Iris pigment epithelial cell (primary cell): ENCODE measurements at regions not wholly inside any gene's neighbourhood (a gene's known extent, or its start where the extent isn't known, plus 50 kb on each side); places are given as distances from the start of the nearest gene placed in this dataset.
A peak's percentile ranks its signal among the peaks of the same experiment; 100 is the strongest.
"Not testable (repeated sequence)": the region's sequence is repeated elsewhere in the genome, so short reads cannot be mapped to it uniquely, and the experiment has no call there.

Experiments used
- DNase-seq: peaks from one replicate; pipeline ENCODE4 v3.0.0-alpha.2; 2011; ENCODE audit warnings: low read depth

DNA sequence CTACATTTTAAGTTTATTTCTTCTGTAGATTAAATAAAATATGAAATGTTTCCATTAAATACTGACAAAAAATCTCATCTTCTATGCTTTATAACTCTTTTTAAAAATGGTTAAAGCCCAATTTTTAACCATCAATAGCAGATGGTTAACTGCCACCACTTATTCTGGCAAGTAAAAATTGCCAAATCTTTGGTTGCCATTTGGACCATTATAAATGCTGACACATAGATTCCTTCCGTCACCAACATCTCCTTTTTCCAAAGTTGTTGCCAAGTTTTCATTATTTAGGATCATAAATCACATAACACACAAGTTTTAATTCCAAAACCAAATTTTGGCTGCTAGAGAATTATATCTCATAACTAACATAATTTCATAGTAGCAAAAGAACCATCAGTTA lies 1614.3 kb downstream of the REEP3 start:
- DNase-seq = no peak

DNA sequence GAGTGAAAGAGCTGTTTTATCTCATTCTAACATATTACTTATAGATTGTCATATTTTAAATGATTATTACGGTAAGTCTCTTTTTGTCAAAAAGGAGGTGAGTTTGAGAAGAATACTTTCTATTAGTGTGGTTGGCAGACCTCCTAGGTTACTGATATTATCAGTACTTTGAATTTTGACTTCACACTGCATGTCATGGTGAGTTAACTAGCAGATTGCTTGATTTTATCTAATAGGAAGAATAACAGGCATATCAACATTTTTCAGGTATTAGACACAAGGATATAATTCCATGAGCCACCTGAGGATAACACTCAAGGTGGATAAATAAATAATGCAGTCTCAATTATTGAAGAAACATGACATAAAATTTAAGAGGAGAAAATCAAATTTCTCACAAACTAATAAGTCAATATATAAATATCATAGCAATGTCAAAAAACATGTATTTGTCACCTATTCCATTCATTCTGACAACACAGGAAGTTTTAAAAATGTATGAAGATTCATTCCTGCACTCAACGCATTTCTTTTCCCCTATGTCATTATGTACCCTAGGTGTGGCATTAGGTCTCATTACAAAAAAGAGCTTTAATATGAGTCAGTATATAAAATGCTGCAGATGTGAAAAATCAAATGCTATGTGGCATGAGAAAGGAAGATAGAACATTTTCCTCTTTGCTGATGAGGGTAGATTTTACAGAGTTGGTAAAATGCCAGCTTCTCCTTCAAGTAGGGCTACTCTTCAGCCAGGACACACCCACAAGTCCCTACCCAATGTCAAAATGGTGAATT lies 1621.6 kb downstream of the REEP3 start:
- DNase-seq = no peak

DNA sequence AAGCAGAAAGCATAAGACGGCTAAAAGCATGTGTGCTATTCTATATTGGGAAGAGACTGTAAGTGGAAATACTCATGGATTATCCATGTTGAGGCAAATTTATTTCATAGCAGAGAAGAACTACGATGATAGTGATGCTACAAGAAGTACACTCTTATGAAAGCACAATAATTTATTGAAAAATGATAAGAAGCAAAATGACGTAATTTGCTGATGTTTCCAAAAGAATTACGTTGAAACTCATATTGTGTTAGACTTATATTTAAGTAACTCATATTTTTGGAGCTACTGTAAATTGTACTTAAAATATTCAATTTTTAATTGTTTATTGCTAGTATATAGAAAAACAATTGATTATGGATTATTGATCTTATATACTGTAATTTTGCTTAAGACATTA lies 1622.5 kb downstream of the REEP3 start:
- no peak for DNase-seq

DNA sequence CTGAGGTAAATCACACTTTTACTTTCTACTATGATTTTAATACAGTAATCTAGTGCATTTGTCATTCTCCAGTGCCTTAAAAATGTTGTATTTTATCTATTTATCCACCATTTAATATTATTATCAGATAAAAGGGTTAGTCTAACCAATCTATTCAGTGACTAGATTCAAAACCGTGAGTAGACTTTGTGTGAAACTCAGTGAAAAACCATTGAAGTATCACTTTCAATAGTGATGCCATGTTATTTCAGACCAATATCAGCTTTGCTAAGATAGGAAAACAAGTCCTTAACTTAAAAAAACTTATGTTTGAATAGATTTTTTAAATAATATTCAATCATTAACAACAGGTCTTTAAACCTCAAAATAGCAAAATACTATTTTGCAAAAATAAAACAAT lies 1628.7 kb downstream of the REEP3 start:
- DNase-seq = no peak

DNA sequence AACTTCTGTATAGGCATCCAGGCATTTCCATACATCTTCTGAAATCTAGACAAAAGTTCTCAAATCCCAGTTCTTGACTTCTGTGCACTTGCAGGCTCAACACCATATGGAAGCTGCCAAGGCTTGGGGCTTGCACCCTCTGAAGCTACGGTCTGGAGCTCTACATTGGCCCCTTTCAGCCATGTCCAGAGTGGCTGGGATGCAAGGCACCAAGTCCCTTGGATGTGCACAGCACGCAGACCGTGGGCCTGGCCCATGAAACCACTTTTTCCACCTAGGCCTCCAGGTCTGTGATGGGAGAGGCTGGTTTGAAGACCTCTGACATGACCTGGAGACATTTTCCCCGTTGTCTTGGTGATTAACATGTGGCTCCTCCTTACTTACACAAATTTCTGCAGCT lies 1645.1 kb downstream of the REEP3 start:
- DNase-seq = no peak

DNA sequence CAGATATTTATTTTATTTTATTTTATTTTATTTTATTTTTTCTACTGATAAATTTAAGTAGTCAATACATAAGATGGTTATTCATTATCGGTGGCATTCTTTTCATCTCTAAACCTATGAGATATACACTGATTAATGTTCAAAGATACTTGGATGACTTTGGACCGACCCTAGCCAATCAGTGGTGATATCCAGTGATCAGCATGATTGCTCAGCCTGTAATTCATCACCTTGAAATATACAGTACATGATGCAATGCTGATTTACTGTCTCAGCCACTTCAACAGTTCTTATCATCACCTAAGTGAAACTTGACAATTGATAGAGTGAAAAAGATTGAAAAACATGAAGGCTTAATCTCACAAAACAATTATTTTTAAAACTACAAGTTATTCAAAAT lies 1651.0 kb downstream of the REEP3 start:
- no peak for DNase-seq

DNA sequence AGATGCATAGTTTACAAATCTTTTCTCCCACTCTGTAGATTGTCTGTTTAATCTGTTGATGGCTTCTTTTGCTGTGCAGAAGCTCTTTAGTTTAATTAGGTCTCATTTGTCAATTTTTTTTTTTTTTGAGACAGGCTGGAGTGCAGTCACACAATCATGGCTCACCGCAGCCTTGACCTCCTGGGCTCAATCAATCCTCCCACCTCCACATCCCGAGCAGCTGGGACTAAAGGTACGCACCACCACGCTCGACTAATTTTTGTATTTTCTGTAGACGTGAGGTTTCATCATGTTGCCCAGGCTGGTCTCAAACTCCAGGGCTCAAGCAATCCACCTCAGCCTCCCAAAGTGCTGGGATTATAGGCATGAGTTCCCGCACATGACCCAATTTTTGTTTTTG lies 1655.8 kb downstream of the REEP3 start:
- no peak for DNase-seq

DNA sequence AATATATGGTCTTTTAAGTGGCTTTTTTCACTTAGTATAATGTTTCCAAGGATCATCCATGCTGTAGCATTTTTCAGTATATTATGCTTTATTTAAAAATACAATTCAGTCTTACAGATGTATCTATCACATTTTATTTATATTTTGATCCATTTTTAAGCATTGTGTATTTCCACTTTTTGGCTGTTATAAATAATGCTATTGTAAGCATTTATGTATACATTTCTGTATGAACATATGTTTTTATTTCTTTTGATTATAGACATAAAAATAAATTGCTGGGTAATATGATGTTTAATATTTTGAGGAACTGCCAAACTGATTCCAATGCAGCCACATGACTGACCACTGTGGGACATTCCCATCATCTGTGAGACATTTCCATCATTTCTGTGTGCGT lies 1662.0 kb downstream of the REEP3 start:
- DNase-seq = no peak

DNA sequence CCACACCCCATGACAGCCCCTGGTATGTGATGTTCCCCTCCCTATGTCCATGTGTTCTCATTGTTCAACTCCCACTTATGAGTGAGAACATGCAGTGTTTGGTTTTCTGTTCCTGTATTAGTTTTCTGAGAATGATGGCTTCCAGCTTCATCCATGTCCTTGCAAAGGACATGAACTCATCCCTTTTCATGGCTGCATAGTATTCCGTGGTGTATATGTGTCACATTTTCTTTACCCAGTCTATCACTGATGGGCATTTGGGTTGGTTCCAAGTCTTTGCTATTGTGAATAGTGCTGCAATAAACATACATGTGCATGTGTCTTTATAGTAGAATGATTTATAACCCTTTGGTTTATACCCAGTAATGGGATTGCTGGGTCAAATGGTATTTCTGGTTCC lies 1665.5 kb downstream of the REEP3 start:
- not testable (repeated sequence) for DNase-seq

DNA sequence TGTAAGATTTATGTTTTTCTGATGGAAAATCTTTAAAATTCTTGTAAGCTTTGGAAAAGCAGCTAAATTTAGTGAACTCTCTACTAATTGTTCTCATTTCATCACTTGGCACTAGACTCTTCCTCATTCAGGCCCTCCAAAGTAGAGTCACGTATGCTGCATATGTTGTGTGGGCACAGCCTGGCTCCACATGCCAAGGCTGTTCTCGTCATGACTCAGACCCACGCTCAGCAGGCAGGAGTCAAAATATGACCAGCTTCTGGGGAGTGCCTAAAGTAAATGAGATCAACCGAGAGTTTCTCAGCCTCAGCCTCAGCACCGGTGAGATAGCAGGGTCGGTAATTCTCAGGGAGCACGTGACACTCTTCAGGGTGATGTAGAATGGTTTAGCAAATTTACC lies 1672.9 kb downstream of the REEP3 start:
- DNase-seq = peak; percentile 24

DNA sequence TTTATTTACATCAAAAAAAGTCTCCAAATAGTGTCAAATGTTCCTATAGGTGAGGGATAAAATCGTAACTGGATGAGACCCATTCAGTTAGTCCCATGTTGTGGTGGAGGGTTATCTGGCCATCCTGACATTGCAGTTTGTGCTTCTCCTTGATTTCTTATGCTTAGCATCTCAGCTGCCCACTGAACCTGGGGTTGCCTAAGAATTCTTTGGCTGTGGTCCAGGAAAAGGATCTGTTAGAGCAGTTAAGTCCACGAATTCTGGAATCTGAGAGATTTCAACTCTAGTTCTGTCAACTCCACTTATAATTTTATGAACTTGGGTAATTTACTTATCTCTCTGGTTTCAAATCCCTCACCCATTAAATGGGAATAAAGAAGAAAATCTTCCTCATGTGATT lies 1673.4 kb downstream of the REEP3 start:
- peak; percentile 6 for DNase-seq

DNA sequence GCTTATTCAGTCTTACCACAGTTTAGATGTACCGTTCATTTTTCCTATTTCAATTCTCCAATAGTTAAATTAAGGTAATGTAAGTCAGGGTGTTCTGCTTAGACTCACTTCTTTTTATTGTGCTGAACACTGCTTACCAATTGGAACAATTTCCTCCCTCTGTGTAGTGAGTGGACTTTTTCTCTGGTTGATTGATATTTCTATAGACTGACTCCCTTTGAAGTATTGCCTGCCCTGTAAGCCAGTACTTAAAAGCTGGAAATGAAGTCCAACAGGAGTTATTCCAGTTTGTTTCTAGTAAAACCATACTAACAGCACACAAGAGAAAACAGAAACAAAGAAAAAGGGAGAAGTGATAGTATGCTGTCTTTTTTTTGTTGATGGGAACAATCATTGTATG lies 1674.9 kb downstream of the REEP3 start:
- DNase-seq = no peak

DNA sequence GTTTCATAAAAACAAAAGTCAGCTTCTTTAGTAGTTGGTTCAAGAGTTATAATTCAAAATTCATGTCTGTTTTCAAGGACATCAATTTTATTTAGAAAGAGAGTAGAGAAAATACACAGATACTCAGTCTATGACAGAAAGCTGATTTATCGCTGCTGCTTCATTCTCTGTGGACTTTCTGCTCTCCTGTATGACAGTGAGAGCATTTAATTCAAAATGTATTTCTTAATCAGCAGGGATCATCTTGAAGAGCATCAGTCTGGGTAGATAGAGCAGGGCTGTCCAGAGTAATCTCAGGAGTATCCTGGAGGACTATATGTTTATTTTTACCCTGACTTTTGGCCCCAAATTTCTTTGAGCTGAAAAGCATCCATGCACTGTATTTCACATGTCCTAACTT lies 1676.7 kb downstream of the REEP3 start:
- no peak for DNase-seq

DNA sequence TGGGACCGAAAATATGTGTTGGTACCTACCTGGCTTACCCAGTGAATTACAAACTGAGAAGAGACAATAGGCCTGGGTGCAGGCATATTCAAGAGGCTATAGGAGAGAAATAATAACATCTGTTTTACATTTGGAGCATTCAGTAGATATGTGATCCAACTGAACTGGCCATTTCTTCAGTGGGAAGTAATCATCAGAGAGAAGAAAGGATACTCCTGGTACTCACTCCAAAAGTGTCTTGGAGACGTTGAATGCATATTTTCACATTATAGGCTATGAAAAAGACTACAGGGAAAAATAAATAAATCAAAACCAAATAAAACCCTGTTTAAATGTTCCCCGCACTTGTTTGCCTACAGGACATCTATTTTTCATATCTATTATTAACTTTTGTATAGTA lies 1680.3 kb downstream of the REEP3 start:
- DNase-seq = no peak

DNA sequence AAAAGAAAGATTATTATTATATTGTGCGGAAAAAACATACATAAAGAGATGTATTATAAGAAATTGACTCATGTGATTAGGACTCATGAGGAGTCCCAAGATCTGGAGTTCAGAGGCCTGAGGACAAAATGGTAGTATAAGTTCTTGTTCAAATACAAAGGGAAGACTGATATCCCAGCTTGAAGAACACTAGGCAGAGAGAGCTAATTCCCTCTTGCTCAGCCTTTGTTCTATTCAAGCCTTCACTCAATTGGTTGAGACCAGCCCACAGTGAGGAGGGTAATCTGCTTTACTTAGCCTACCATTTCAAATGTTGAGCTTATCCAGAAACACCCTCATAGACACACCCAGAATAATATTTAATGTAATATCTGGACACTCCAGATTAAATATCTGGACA lies 1683.8 kb downstream of the REEP3 start:
- no peak for DNase-seq

DNA sequence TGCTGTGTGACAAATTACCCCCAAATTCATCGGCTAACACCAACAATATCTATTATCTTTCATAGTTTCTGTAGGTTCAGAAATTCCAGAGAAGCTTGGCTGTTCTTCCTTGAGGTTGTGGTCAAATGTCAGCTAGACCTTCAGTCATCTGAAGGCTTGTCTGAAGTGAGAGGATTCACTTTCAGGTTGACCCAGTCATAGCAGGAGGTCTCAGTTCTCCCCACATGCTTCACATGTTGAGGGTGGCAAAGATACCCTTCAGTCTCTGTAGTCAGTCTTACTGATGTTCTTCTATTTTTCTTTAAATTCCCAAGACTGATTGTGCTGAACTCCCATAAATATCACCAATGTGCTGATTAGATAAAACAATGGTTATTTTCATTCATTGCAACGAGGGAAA lies 1692.0 kb downstream of the REEP3 start:
- DNase-seq = no peak

DNA sequence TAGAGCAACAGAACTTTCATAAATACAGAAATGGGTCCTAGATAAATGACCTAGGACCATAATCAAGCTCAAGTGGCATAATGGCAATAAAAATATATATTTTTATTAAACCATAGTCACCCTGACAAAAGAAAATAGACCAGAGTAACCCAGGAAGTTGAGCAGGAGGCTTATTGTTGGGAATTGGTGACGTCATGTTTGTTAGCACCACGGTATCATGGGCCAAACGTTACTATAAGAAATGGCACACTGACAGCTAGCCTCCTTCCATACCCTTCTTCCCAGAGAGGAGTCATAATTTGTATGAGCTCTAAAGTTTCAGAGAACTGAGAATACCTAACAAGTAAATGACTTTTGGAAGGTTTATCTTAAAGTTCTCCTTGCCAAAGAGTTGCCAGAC lies 1698.2 kb downstream of the REEP3 start:
- no peak for DNase-seq

DNA sequence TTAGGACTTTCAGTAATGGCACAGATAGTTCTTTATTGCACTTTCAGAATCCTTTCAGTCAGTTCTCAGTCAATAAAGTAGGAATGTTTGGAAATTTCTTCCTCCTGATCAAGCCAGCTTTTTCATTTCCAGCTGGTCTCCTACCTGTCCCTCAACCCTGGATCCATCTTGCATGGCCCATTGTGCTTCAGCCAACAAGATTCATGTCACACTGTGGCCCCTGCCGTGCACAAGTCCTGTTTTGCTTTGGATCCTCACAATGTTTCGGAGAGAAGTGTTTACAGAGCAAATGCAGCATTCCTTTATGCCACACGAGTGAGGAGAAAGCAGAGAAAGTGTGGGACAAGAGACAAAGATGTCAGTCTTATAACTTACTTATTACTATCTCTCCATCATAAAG lies 1694.7 kb upstream of the LRRTM3 start:
- no peak for DNase-seq

DNA sequence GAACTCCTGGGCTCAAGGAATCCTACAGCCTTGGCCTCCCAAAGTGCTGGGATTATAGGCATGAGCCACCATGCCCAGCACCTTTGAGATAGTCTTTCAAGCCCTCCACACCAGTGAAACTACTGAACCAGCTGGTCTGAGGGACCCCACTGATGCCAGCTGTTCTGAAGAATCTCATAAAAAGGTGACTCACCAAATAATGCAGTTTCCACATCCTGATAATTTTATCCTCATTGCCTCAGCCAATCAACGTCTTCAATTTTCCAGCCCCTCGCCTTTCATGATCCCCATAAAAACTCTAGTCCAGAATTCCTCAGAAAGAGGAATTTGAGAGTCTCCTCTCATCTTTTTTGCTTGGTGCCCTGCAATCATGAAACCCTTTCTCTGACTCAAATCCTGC lies 1691.6 kb upstream of the LRRTM3 start:
- no peak for DNase-seq

DNA sequence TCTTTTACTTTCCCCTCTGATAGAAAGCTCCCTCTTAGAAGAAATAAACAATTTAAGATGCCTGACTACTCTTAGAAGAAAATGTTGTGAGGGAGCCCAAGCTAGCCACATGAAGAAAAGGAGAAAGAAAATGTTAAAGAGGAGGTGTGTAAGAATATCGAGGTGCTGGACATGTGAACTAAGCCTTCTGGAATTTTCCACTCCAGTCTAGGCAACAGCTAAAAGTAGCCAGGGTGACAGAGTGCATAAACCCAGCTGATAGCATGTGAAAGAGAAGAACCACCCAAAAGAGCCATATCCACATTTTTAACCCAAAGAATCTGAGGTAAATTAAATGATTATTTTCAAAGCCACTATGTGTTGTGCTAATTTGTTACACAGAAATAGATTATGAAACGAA lies 1690.6 kb upstream of the LRRTM3 start:
- no peak for DNase-seq

DNA sequence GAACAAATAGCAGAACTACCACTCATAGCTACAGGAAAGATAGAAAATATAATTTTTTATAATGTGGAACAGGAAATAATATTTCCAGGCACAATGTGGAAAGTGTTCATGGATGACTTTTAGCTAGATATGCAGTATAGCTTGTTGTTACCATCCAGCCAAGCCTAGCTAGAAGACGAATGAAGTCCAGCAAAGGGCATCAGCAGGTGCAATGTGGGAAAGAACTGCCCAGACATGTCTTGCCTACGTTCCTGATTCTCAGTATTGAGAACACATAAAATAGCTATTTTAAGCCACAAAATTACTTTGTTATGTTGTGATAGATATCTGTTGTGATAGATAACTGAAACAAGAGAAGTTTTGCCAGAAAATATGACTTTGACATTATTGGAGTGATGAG lies 1690.0 kb upstream of the LRRTM3 start:
- no peak for DNase-seq

DNA sequence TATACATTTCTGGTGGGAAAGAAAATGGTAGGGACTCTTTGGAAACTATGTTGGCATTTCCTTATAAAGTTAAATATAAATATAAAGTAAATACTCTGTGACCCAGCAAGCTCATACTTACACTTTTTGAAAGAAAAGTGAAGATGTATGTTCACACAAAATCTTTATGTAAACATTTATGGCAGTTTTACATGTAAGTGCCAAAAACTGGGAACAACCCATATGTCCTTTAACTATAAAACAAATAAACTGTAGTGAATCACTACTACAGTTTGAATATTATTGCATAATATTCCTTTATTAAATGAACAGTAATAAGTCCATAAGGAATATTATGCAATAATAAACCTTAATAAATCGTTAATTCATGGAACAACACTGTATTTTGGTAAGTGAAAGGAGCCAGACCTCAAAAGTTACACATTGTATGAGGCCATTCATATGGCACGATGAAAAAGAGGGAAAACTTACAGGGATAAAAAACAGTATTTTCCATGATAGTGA lies 1660.3 kb upstream of the LRRTM3 start:
- no peak for DNase-seq

DNA sequence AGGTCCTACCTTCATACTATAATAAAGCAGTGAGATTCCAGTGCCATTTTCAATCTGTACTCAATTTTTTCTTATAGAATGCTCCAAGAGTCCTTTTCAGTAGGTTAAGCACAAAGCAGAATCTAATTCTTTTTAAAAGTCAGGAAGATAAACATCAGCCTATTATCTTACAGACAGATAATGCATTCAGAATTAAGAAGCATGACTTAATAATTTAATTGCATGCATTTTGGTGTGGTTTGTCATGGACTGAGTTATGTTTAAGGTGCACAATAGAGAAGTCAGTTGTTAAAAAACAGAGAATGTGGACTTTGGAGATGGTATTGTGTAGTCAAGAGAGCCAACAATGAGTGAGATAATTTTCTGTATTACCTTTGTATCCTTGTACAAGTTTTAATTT lies 1656.3 kb upstream of the LRRTM3 start:
- not testable (repeated sequence) for DNase-seq

DNA sequence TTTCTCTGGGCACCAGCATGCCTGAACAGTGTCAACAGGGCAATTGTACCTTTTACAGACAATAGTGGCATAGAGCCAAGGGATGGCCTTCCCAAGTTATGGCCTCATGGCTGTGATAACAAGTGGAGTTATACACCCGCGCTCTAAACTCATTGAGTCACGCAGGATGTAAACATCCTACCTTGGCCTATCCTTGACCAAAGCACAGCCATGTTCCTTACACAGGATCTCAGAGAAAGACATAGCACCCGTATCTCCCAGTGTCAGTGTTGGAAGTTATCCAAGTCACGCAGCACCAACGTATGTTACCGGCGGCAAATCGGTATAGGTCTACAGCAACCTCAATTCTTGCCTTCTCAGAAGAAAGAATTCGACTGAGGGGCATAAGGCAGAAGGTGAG lies 1654.9 kb upstream of the LRRTM3 start:
- DNase-seq = no peak
